ENCODE measurements at regions not wholly inside any gene's neighbourhood (a gene's known extent, or its start where the extent isn't known, plus 50 kb on each side); places are given as distances from the start of the nearest gene placed in this dataset.
"Not testable (repeated sequence)": the region's sequence is repeated elsewhere in the genome, so short reads cannot be mapped to it uniquely, and the experiment has no call there.

DNA sequence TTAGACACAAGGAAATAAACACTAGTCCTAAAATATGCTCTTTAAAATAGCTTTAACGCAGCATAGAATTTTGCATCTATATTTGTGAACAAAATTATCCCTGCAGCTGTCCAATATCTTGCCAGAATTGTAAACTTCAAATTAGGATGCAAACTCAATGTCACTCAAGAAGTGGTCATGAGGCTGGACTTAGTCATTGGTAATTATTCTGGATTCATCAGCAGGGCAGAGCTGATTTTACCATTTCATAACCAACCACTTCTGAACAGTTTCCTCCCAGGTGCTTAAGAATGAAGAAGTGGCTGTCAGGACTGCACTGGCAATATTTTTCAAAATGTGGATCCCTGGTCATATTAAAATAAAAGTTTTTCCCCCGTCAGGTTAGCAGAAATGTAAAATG, 219.5 kb downstream of the SPATA31A6 start:
- TF ChIP-seq CTCF (conservative IDR thresholded peaks at IDR 0.05); EZH2 (IDR thresholded peaks at IDR 0.05; ENCODE audit: low read depth): not testable (repeated sequence)

All from PC-9 (cell line).